Aorta (tissue), 5 donors: ENCODE measurements at regions not wholly inside any gene's neighbourhood (a gene's known extent, or its start where the extent isn't known, plus 50 kb on each side); places are given as distances from the start of the nearest gene placed in this dataset.

Source experiments
- ATAC-seq: fragments of 200-7000 bp; cut with Tn5 transposase; one replicate; pipeline ENCODE4 v1.9.1; 2022; ENCODE audit warnings: moderate library complexity; ENCODE audit not compliant: low FRiP score
- DNase-seq, 2 donors: peaks; one replicate each; pipeline ENCODE4 v3.0.0-alpha.2; 2020
- H3K27ac ChIP-seq, 2 donors: one replicate each; pipeline ENCODE4 v1.5.1; 2013; ENCODE audit warnings: low read length in 2 of 2, mild to moderate bottlenecking in 2 of 2, moderate library complexity in 2 of 2, control low read depth in 1 of 2, inconsistent platforms in 1 of 2, low read depth in 1 of 2
- H3K27me3 ChIP-seq, 2 donors: one replicate each; pipeline ENCODE4 v1.6.1; 2013; ENCODE audit warnings: control low read depth in 1 of 2, low read length in 1 of 2, mild to moderate bottlenecking in 1 of 2, moderate library complexity in 1 of 2; ENCODE audit not compliant: insufficient read depth in 2 of 2, control insufficient read depth in 1 of 2
- H3K36me3 ChIP-seq, 2 donors: one replicate each; pipeline ENCODE4 v1.6.1; 2013; ENCODE audit warnings: control low read depth in 1 of 2, low read length in 1 of 2, mild to moderate bottlenecking in 1 of 2; ENCODE audit not compliant: insufficient read depth in 2 of 2, control insufficient read depth in 1 of 2
- H3K4me1 ChIP-seq, 2 donors: one replicate each; pipeline ENCODE4 v1.6.1; 2013; ENCODE audit warnings: low read length in 2 of 2, control low read depth in 1 of 2, mild to moderate bottlenecking in 1 of 2, moderate library complexity in 1 of 2; ENCODE audit not compliant: insufficient read depth in 2 of 2, control insufficient read depth in 1 of 2
- H3K4me3 ChIP-seq, 2 donors: one replicate each; pipeline ENCODE4 v1.5.1; 2013; ENCODE audit warnings: low read length in 2 of 2, control low read depth in 1 of 2, mild to moderate bottlenecking in 1 of 2
- H3K9me3 ChIP-seq: one replicate; pipeline ENCODE4 v1.6.1; 2013; ENCODE audit warnings: mild to moderate bottlenecking, low read length; ENCODE audit not compliant: control insufficient read depth
- WGBS, 2 donors: extraction: QIAGEN DNeasy Blood & Tissue Kit; methylation state at CpG; one replicate each; pipeline ENCODE4 v1.1.7; 2013; 5-methylcytosine and 5-hydroxymethylcytosine counted together
- intact Hi-C, 2 donors: fragments of 100-400 bp; cut with DNase I; formaldehyde crosslinking; loops; one replicate each; pipeline versions ENCODE4 v1.14.2 to v1.15.0; 2022
- donor health status: healthy with polysubstance abuse.
- donor health status: Bipolar disorder and iron deficiency.
- donor health status: DM: no; HTN: no; CAD: no.
- donor health status: DM: no; HTN: no; CAD: no.
- donor health status: DM: yes; HTN: yes; CAD: no.

- intact Hi-C loops = loop anchor here in 1 of 2 donors (5.0 to 10.0 kb wide), 4 partner anchors 37 to 300 kb away; partner anchors contain the start of gene STK35
- DNase-seq = no peak
Observed at GRCh38 chr20:1804554-1804956, 90.7 kb upstream of the SIRPA start.

DNA sequence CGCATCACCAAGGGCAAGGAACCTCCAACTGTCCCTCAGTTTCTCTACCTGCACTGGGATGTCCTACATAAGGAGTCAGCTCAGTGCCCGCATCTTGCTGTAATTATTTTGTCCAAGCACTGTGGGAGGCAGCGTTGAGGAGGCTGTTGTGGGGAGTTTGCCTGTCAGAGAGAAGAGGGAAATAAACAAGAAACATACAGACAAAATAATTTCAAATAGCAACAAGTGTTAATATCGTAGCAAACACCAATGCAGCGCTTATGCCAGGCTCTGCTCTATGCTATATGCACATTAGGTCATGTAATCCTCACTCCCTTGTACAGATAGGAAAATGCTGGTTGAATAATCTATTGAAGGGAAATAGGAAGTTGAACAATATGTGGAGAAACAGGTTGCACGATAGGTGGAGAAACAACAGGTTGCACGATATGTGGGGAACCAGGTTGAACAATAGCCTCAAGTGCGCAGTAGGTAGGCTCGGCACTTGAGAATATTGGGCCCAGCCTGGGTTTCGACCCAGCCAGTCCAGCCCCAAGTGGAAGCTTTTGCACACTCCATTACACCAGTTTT, 91.2 kb upstream of the SIRPA start:
- no peaks in the 10 kb centered on the region for H3K9me3 ChIP-seq
- H3K27me3 ChIP-seq = no peaks in the 10 kb centered on the region
- intact Hi-C loops = loop anchor here in 1 of 2 donors (2.0 to 10.0 kb wide), 5 partner anchors 37 to 301 kb away; partner anchors contain the start of genes SIRPA and STK35
- DNase-seq (no peak), ATAC-seq (no peak)
- H3K36me3 ChIP-seq = no peaks in the 10 kb centered on the region
- 72 to 75% methylated on average over 10 of the region's 10 CpGs for WGBS, 2 donors
- H3K27ac ChIP-seq = no peak overlapping the region
- peaks cover 0 to 3% of the 10 kb centered on the region in 2 donors for H3K4me1 ChIP-seq
- H3K4me3 ChIP-seq = peak overlapping the region in 1 of 2 donors; percentile 60

More at GRCh38 chr20:1804554-1804956, 90.7 kb upstream of the SIRPA start:
- Histone ChIP-seq H3K27me3 (no peaks in the 10 kb centered on the region), H3K27ac (no peak overlapping the region), H3K36me3 (no peaks in the 10 kb centered on the region), H3K4me1 (peaks cover 0 to 3% of the 10 kb centered on the region in 2 donors), H3K9me3 (no peaks in the 10 kb centered on the region), H3K4me3 (no peak overlapping the region)
- ATAC-seq = no peak
- WGBS, 2 donors = 93 to 98% methylated on average over 4 of the region's 4 CpGs

GRCh38 chr20:1803061-1803931, 91.9 kb upstream of the SIRPA start:
- no peak overlapping the region for H3K27ac ChIP-seq
- no peaks in the 10 kb centered on the region for H3K9me3 ChIP-seq
- intact Hi-C loops = loop anchor here in 1 of 2 donors (2.0 to 10.0 kb wide), 5 partner anchors 36 to 302 kb away; partner anchors contain the start of genes SIRPA and STK35
- peak overlapping the region; percentile 60 to 73 for H3K4me3 ChIP-seq
- DNase-seq (peak; percentile 87 to 92), ATAC-seq (peak; percentile 62)
- WGBS, 2 donors = 0 to 1% methylated on average over 79 to 100 of the region's 100 CpGs
- no peaks in the 10 kb centered on the region for H3K4me1 ChIP-seq
- H3K36me3 ChIP-seq = no peaks in the 10 kb centered on the region
- no peaks in the 10 kb centered on the region for H3K27me3 ChIP-seq

DNA sequence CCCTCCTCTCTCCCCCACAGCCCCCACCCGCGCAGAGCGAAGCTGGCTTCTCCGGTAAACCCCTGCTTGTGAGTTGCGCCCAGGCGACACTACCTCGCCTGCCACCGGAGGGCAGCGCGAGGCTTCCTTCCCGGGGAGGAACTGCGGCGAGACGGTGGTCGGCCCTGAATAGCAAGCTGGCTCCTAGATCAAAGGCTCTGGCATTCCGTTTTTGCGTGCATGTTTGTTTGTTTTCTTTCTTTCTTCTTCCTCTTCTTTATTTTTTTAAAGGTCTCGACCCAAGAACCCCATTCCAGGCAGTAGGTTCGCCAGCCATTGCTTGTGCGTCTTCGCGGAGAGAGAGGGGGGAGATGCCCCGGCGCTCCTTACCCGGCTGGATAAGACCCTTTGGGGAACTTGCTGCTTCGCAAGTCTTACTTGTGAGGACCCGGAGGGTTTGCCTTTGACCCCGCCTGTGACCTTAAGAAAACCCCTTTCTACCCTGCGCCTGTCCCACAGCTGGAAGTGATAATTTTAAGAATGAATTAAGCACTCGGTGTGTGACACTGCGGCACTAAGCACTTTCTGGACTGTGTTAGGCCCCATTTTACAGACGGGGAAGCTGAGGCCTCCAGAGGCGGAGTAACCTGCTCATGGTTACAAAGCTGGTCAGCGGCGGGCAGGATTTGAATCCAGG, 92.7 kb upstream of the SIRPA start:
- Histone ChIP-seq H3K4me3 (peak overlapping the region; percentile 60 to 73), H3K9me3 (no peaks in the 10 kb centered on the region), H3K27me3 (no peaks in the 10 kb centered on the region), H3K36me3 (no peaks in the 10 kb centered on the region), H3K27ac (no peak overlapping the region), H3K4me1 (no peaks in the 10 kb centered on the region)
- intact Hi-C loops = loop anchor here in 1 of 2 donors (2.0 to 10.0 kb wide), 5 partner anchors 35 to 302 kb away; partner anchors contain the start of genes SIRPA and STK35
- 1% methylated on average over 35 of the region's 35 CpGs for WGBS, 2 donors
- ATAC-seq (peak; percentile 87), DNase-seq (peak; percentile 87 to 91)

DNA sequence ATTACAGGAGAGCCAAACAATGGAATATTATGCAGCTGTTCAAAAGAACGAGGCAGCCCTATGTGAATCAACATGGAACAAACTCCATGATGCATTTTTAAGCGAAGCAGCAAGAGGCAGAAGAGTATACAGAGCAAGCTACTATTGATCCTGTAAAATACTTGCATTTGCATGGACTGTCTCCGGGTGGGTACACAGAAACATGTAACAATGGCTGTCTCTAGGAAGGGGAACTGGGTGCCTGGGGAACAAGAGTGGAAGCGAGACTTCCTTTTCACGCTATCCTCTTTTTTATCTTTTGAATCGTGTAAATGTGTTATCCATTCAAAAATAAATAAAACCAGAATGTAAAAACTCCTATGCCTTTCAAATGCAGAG, 93.3 kb upstream of the SIRPA start:
- Histone ChIP-seq H3K27ac (no peak overlapping the region), H3K4me3 (no peak overlapping the region), H3K9me3 (no peaks in the 10 kb centered on the region), H3K27me3 (no peaks in the 10 kb centered on the region), H3K36me3 (no peaks in the 10 kb centered on the region), H3K4me1 (no peaks in the 10 kb centered on the region)
- no peak for DNase-seq
- ATAC-seq = no peak
- intact Hi-C loops = loop anchor here in 1 of 2 donors (2.0 to 10.0 kb wide), 5 partner anchors 35 to 303 kb away; partner anchors contain the start of genes SIRPA and STK35
- 32% methylated on average over 6 of the region's 6 CpGs for WGBS, 2 donors

DNA sequence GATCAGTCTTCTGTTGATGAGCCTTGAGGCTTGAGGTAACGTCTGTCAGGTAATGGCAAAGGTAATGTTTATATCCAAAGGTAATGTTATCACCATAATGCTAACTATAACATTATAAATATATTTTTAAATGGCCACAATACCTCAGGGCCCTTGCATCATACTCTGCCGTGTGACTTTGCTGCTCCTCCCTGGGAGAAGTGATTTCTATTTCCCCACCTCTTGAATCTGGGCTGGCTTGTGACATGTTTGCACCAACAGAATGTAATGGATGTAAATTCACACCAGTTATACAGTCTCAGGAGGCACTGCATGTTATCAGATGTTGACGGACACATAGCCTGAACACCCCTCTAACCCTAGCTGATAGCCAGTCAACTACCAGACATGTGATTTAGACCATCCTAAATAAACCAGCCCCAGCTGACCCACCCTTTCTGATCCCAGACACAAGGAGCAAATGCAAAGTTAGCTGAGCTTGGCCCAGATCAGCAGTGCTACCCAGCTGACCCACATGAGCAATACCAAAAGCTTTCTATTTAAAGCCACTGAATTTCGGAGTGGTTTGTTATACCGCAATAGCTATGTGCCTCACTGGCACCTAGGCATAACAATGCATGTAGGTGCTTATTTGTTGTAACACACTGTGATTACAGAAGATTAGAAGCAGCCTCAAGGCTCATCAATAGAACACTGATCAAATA, 93.8 kb upstream of the SIRPA start:
- WGBS, 2 donors = 50 to 52% methylated on average over 5 of the region's 5 CpGs

GRCh38 chr20:1800777-1801176, 94.4 kb upstream of the SIRPA start:
- DNase-seq = no peak
- H3K27me3 ChIP-seq = no peaks in the 10 kb centered on the region
- intact Hi-C loops = loop anchor here in 1 of 2 donors (5.0 to 10.0 kb wide), 4 partner anchors 33 to 304 kb away; partner anchors contain the start of gene STK35
- WGBS, 2 donors = 24 to 31% methylated on average over 3 of the region's 3 CpGs
- no peak overlapping the region for H3K27ac ChIP-seq
- H3K36me3 ChIP-seq = no peaks in the 10 kb centered on the region
- H3K4me1 ChIP-seq = no peaks in the 10 kb centered on the region
- no peak for ATAC-seq
- H3K4me3 ChIP-seq = no peak overlapping the region
- no peaks in the 10 kb centered on the region for H3K9me3 ChIP-seq

More for the DNA sequence above, 93.8 kb upstream of the SIRPA start:
- intact Hi-C loops = loop anchor here in 1 of 2 donors (5.0 to 10.0 kb wide), 4 partner anchors 34 to 303 kb away; partner anchors contain the start of gene STK35
- DNase-seq (no peak), ATAC-seq (no peak)
- Histone ChIP-seq H3K27ac (no peak overlapping the region), H3K36me3 (no peaks in the 10 kb centered on the region), H3K27me3 (no peaks in the 10 kb centered on the region), H3K4me1 (no peaks in the 10 kb centered on the region), H3K4me3 (no peak overlapping the region), H3K9me3 (no peaks in the 10 kb centered on the region)

- no peaks in the 10 kb centered on the region for H3K4me1 ChIP-seq
- no peak overlapping the region for H3K4me3 ChIP-seq
- DNase-seq (no peak), ATAC-seq (no peak)
- no peaks in the 10 kb centered on the region for H3K9me3 ChIP-seq
- intact Hi-C loops = loop anchor here in 1 of 2 donors (5.0 to 10.0 kb wide), 4 partner anchors 33 to 305 kb away; partner anchors contain the start of gene STK35
- no peak overlapping the region for H3K27ac ChIP-seq
- no peaks in the 10 kb centered on the region for H3K36me3 ChIP-seq
- H3K27me3 ChIP-seq = no peaks in the 10 kb centered on the region
- WGBS, 2 donors = 46 to 63% methylated on average over 2 of the region's 2 CpGs
Observed at GRCh38 chr20:1800180-1800579, 95.0 kb upstream of the SIRPA start.
